ENCODE measurements at regions not wholly inside any gene's neighbourhood (a gene's known extent, or its start where the extent isn't known, plus 50 kb on each side); places are given as distances from the start of the nearest gene placed in this dataset.
A peak's percentile ranks its signal among the peaks of the same experiment; 100 is the strongest.
"Not testable (repeated sequence)": the region's sequence is repeated elsewhere in the genome, so short reads cannot be mapped to it uniquely, and the experiment has no call there.

DNA sequence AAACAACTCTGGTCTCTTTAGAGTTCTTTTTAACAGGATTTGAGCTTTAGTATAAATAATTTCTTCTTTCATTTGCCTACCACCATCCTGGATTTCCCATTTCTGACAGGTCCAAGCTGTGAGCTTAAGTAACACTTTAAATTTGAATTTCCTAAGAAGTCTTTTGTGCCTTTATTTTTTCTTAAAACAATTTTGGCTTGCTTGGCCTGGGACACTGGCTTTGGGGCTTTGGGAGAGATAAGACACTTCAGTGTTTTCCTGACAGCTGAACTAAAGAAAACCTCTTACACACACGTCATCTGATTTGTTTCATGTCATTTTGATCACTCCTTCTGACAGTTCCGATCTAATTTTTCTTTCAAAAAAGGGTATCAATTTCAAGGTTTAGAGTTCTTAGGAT, 121.3 kb upstream of the BMPER start:
- no peak for DNase-seq (ENCODE audit: low read depth in 2 of 2)

DNA sequence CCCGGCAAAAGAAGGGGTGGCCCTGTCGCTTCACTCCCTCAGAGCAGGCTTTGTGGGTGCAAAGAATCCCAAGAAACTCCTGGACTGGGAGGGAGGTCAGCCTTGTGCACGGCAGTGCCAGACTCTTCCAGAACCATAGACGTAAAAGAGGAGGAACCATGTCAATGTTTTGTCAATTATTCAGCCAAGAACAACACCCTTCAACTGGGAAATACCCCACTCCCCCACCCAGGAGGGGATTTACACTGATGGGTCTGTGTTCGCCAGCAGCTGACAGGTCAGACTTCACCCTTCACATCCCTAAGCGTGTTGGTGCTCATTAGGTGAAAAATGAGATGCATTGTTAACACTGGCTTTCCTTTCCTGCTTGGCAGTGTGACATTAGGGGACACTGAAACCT, 116.8 kb upstream of the BMPER start:
- DNase-seq (ENCODE audit: low read depth in 2 of 2): no peak

GRCh38 chr7:33789871-33790630, 115.3 kb upstream of the BMPER start:
- no peak for DNase-seq (ENCODE audit: low read depth in 2 of 2)

DNA sequence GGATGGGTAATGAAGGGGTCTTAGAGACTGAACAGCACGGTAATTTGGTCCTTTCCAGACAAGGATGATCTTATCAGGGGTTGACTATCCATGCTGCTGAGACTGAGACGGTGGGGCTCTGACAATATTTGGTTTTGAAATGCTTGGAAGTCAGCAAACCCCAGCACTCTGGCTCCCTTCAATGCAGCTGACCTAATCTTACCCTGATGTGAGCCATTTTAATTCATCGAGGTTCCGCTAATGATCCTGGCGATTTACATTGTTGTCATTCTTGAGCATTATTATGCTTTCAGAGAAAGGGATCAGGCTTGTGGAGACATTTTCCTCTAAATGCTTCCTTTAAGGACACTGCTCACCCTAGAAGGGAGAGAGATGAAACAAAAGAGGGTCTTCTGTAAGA, 114.6 kb upstream of the BMPER start:
- no peak for DNase-seq (ENCODE audit: low read depth in 2 of 2)

DNA sequence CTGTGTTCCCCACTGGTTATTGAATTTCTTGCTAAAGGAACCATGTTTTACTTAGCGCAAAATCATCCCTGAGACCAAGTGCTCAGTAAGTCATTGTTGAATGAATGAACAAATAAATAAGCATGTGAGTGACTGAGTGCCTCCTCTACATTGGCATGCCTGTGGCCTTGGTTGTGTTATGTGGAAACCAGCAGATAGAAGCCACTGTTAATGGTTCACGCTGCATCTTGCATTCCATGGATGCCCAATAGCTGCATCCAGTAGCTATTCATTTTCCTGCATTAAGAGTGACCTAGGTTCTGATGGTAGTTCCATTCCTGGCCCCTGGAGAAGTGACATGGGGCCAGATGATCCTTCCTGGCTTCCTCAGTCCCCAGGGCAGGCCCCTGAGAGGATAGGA, 113.3 kb upstream of the BMPER start:
- DNase-seq (ENCODE audit: low read depth in 2 of 2): no peak

DNA sequence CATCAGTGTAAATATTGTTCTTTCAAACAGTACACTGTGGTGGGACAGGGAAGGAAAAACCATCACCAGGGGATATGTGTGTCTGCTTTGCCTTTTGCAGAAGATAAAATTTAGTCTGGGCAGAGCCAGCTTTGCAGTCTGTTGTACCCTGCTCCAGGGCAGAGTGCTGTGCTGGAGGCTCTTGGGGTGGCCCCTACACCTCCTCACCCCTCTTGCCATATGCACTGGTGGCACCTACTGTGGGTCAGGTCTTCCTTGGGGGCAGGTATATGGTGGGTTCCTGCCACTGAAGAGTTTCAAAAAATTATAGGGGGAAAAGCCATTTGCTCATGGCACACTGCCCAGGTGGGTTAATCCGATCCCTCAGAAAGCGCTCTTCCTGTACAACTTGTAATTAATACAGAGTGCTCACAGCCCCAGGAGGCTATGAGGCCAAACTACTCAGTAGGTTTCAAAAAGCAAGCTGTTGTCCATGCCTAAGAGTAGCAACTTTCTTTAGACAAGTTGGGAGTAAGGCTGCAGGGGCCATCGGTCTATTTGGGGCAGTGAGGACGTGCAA, 112.7 kb upstream of the BMPER start:
- DNase-seq (ENCODE audit: low read depth in 2 of 2): no peak

DNA sequence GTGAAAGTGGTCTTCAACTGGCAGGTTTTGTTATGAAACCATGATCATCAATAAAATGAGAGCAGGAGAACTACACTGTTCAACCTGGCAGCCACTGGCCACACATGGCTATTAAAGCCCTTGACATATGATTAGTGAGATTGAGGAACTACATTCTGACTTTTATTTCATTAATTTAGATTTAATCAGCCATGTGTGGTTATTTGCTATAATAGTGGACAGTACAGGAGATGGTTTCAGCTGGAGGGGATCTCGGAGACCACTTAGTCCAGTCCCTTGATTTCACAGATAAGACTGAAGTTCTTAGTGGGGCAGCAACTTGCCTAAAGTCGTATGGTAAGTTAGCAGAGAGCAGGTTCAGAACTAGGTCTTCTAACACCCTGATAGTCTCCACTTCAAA, 111.7 kb upstream of the BMPER start:
- DNase-seq (ENCODE audit: low read depth in 2 of 2): no peak

GRCh38 chr7:33794419-33794818, 110.9 kb upstream of the BMPER start:
- DNase-seq (ENCODE audit: low read depth in 2 of 2): no peak

DNA sequence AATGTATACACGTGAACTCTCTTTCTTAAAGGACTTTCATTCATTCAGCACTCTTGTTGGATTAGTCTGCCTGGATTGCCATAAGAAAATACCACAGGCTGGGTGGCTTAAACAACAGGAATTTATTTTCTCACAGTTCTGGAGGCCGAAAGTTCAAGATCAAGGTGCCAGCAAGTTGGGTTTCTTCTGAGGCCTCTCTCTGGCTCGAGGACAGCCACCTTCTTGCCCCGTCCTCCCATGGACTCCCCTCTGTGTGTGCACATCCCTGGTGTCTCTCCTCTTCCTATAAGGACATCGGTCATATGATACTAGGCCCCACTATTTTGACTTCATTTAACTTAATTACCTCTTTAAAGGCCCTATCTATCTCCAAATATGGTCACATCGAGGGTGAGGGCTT, 110.4 kb upstream of the BMPER start:
- no peak for DNase-seq (ENCODE audit: low read depth in 2 of 2)

- no peak for DNase-seq (ENCODE audit: low read depth in 2 of 2)
Observed at GRCh38 chr7:33796538-33796937, 108.8 kb upstream of the BMPER start.

DNA sequence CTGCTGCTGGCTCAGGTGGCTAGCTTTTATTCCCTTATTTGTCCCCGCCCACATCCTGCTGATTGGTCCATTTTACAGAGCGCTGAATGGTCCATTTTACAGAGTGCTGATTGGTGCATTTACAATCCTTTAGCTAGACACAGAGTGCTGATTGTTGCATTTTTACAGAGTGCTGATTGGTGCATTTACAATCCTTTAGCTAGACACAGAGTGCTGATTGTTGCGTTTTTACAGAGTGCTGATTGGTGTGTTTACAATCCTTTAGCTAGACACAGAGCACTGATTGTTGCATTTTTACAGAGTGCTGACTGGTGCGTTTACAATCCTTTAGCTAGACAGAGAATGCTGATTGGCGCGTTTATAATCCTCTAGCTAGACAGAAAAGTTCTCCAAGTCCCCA, 107.8 kb upstream of the BMPER start:
- DNase-seq (ENCODE audit: low read depth in 2 of 2): not testable (repeated sequence)

- DNase-seq (ENCODE audit: low read depth in 2 of 2): no peak
Observed at GRCh38 chr7:33798686-33799325, 106.5 kb upstream of the BMPER start.

- DNase-seq (ENCODE audit: low read depth in 2 of 2): no peak
Observed at GRCh38 chr7:33799766-33800165, 105.6 kb upstream of the BMPER start.

GRCh38 chr7:33802600-33802999, 102.7 kb upstream of the BMPER start:
- no peak for DNase-seq (ENCODE audit: low read depth in 2 of 2)

DNA sequence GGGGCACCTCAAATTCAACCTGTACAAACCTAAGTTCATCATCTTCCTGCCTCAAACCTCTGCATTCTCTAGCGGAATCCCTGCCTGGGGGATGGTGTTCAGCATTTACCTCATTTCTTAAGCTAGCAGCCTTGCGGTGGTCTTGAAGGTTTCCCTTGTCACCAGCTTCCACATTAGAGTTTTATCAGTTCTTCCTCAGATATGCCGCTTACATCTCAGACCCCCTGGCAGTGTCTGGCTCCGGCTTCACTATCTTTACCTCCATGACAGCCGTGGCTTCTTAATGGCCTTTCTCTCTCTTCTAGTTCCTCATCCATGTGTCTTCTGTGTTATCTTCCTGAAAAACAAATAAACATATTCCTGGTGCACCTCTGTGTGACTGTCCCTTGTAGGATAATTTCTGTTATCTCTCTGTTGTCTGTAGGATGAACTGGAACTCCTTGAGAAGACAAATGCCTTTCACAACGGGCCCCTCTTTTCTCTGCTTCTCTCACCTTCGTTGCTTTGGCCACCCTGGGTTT, 101.1 kb upstream of the BMPER start:
- no peak for DNase-seq (ENCODE audit: low read depth in 2 of 2)

DNA sequence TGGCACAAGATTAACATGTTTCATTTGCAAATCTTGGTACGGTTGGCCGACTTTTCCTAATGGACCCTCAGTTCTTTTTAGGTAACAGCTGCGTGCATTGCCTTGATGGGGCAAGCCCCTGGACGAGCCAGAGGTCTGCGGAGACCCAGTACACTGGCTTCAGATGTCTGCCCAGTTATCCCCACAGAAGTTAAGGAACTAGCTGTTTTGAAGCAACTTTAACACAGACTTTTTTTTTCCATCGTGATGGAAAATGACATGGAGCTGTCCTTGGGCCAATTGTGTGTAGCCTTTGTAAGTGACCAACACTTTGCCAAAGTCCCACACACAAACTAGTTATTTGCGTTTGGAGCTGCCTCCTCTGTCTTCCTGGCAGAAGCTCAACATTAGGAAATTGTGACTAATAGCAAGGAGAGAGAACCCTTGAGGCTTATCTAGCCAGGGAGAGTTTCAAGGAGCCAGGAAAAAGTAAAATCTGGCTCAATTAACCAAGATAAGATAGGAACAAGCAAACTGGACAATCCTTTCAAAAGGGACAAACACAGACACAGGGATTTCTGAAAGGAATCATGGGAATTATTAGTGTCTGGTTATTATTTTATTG, 99.6 kb upstream of the BMPER start:
- no peak for DNase-seq (ENCODE audit: low read depth in 2 of 2)

DNA sequence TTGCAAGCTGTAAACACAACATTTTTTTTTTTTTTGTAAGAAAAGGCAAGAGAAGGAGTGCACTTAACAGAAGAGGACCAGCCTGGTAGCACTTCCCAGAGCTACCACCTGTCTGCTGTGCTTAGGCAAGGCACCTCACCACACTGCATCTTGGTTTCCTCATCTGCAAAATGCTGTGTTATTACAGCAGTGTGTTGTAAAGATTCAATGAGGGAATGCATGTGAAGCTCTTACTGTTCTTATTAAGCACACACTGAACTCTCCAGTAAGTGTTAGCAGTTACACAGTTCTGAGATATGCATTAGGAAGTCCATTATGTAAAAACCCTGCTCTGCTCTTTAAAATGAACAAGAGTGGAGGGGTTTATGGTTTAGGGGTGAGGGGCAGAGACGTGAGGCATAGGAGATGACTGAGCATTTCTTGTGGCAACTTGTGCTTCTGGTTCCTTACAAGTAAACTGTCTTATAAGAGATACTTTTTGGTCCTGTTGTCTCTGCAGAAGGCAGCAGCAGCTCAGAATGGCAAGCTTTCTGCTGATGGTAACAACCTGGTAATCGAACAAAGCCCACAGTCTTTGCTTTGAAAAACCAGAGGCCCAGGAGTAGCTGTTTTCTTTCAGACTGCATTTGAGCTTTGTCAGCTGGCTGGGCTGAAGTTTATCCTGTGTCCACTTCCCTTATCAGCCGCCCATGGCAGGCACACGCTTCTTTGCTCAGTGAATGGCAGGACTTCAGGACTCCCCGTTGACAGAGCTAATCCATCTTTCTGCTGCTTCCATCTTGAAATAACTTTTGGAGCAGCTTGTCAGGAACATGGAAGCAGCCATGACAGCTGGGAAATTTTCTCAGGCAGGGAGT, 98.8 kb upstream of the BMPER start:
- DNase-seq (ENCODE audit: low read depth in 2 of 2): no peak

GRCh38 chr7:33807155-33807530, 98.2 kb upstream of the BMPER start:
- no peak for DNase-seq (ENCODE audit: low read depth in 2 of 2)

DNA sequence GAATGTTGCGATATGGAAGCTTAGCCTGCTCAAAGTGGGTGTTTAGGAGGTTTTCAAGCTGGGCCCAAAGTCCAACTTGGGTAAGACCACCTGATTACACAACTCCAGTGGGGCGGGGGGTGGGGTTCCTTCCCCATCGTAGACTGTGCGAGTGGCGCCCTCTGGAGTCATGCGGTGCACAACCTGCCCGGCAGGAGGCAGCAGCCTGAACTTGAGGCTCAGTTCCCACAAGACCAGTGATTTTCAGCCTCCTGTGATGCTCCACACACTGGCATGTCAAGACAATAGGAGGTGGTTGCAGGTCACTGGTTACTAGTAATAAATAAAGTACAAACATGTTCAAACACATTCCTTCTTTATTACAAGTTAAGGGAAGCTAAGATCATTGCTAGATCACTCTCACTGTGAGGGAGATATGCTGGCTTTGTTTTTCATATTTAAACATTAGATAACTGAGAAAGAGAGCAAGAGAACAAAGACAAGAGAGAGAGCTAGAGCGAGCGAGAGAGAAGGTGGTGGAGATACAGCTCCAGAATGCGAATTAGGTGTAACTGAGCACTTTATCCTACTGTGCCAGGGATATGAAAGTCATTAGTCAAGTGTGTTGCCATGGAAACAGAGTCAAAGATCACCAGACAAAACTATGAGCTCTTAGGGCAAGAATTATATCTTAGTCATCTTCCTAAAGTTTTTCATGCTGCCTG, 97.4 kb upstream of the BMPER start:
- peak in 1 of 2 donors; percentile 12 for DNase-seq (ENCODE audit: low read depth in 2 of 2)

DNA sequence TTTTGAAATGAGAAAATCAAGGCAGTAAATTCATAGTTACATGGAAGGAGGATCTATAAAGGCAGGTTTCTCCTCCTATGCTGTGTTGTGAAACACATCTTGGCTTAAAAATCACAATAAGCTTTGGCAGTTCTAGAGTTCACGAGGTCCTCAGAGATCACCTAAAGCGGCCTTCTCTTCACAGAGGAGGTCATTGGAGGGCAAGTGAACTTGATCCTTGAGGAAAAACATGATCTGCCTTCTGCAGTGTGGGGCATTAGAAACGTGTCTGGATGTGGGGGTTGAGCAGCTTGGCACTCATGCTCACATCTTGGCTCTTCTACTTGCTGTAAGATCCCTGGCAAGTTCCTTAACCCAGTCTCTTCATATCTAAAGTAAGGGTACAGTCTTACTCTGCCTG, 96.1 kb upstream of the BMPER start:
- no peak for DNase-seq (ENCODE audit: low read depth in 2 of 2)

DNA sequence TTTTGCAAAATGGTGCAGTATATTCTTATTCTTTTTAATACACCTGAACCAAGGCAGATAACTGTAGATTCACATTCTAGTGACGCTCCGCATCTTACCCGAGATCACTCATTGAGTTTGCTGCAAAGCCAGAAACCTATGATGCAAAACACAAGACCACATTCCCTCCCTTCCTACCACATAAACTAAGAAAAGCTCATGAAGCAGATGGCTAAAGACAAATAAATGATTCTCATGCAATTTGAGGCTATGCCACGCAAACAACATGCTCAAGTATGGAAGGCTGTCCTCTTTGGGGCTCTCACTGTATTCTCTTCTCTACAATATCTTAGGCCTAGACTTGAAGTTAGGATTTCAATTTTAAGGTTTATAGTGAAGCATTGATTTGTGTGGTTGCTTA, 95.0 kb upstream of the BMPER start:
- no peak for DNase-seq (ENCODE audit: low read depth in 2 of 2)
